ENCODE measurements at regions not wholly inside any gene's neighbourhood (a gene's known extent, or its start where the extent isn't known, plus 50 kb on each side); places are given as distances from the start of the nearest gene placed in this dataset.

GRCh38 chr9:118785456-118785855 lies 583.8 kb downstream of the BRINP1 start:
- TF ChIP-seq EZH2 (IDR thresholded peaks at IDR 0.05; ENCODE audit: borderline replicate concordance, insufficient read depth, low read length, poor library complexity, severe bottlenecking) = no peak
- TF ChIP-seq CTCF (IDR thresholded peaks at IDR 0.05; ENCODE audit: poor library complexity, severe bottlenecking) = no peak
- no peak for TF ChIP-seq MXI1 (conservative IDR thresholded peaks at IDR 0.05; ENCODE audit: poor library complexity, severe bottlenecking)
- TF ChIP-seq POLR2AphosphoS5 (IDR thresholded peaks at IDR 0.05) = no peak
- no peak for TF ChIP-seq RAD21 (conservative IDR thresholded peaks at IDR 0.05)
- no peak for TF ChIP-seq REST (IDR thresholded peaks at IDR 0.05; ENCODE audit: borderline replicate concordance)
- TF ChIP-seq EP300 (conservative IDR thresholded peaks at IDR 0.05; ENCODE audit: poor library complexity, severe bottlenecking) = no peak
- no peak for TF ChIP-seq SMC3 (conservative IDR thresholded peaks at IDR 0.05; ENCODE audit: poor library complexity)
- TF ChIP-seq TAF1 (IDR thresholded peaks at IDR 0.05; ENCODE audit: low read depth) = no peak
- Histone ChIP-seq H3K27ac (ENCODE audit: low read length) (no peak overlapping the region), H3K79me2 (replicated peaks; ENCODE audit: insufficient read depth, low read length) (no peaks in the 10 kb centered on the region), H3K27me3 (ENCODE audit: insufficient read depth, low read depth, low read length) (no peaks in the 10 kb centered on the region), H3K4me3 (ENCODE audit: low read length) (no peak overlapping the region), H3F3A (ENCODE audit: insufficient read depth, low read length, poor library complexity, severe bottlenecking) (no peaks in the 10 kb centered on the region), H2AFZ (ENCODE audit: low read depth, low read length) (no peak overlapping the region), H3K36me3 (ENCODE audit: insufficient read depth, low read length) (no peaks in the 10 kb centered on the region), H3K9ac (ENCODE audit: low read length) (no peak overlapping the region), H4K20me1 (ENCODE audit: insufficient read depth) (no peaks in the 10 kb centered on the region), H3K9me2 (ENCODE audit: insufficient read depth, low read length) (no peaks in the 10 kb centered on the region), H3K4me2 (ENCODE audit: low read length) (no peak overlapping the region), H3K9me3 (ENCODE audit: low read length) (no peaks in the 10 kb centered on the region)

GRCh38 chr9:118786877-118787276 lies 582.4 kb downstream of the BRINP1 start:
- Histone ChIP-seq H3K36me3 (ENCODE audit: insufficient read depth, low read length) (no peaks in the 10 kb centered on the region), H4K20me1 (ENCODE audit: insufficient read depth) (no peaks in the 10 kb centered on the region), H2AFZ (ENCODE audit: low read depth, low read length) (no peak overlapping the region), H3F3A (ENCODE audit: insufficient read depth, low read length, poor library complexity, severe bottlenecking) (no peaks in the 10 kb centered on the region), H3K27me3 (ENCODE audit: insufficient read depth, low read depth, low read length) (no peaks in the 10 kb centered on the region), H3K9me2 (ENCODE audit: insufficient read depth, low read length) (no peaks in the 10 kb centered on the region), H3K9ac (ENCODE audit: low read length) (no peak overlapping the region), H3K9me3 (ENCODE audit: low read length) (no peaks in the 10 kb centered on the region), H3K79me2 (replicated peaks; ENCODE audit: insufficient read depth, low read length) (no peaks in the 10 kb centered on the region), H3K4me3 (ENCODE audit: low read length) (no peak overlapping the region), H3K27ac (ENCODE audit: low read length) (no peak overlapping the region), H3K4me2 (ENCODE audit: low read length) (no peak overlapping the region)
- no peak for TF ChIP-seq EZH2 (IDR thresholded peaks at IDR 0.05; ENCODE audit: borderline replicate concordance, insufficient read depth, low read length, poor library complexity, severe bottlenecking)

GRCh38 chr9:118809160-118809625 lies 560.0 kb downstream of the BRINP1 start:
- no peaks in the 10 kb centered on the region for H3K36me3 ChIP-seq (ENCODE audit: insufficient read depth, low read length)
- no peaks in the 10 kb centered on the region for H3K27me3 ChIP-seq (ENCODE audit: insufficient read depth, low read depth, low read length)
- no peak overlapping the region for H3K4me3 ChIP-seq (ENCODE audit: low read length)
- H3F3A ChIP-seq (ENCODE audit: insufficient read depth, low read length, poor library complexity, severe bottlenecking) = no peaks in the 10 kb centered on the region
- H3K9me3 ChIP-seq (ENCODE audit: low read length) = no peaks in the 10 kb centered on the region
- no peaks in the 10 kb centered on the region for H3K79me2 ChIP-seq (replicated peaks; ENCODE audit: insufficient read depth, low read length)
- H4K20me1 ChIP-seq (ENCODE audit: insufficient read depth) = no peaks in the 10 kb centered on the region
- H3K9me2 ChIP-seq (ENCODE audit: insufficient read depth, low read length) = no peaks in the 10 kb centered on the region
- no peak for TF ChIP-seq SMC3 (conservative IDR thresholded peaks at IDR 0.05; ENCODE audit: poor library complexity)
- no peak for TF ChIP-seq TAF1 (IDR thresholded peaks at IDR 0.05; ENCODE audit: low read depth)
- no peak for TF ChIP-seq EP300 (conservative IDR thresholded peaks at IDR 0.05; ENCODE audit: poor library complexity, severe bottlenecking)
- no peak for TF ChIP-seq POLR2AphosphoS5 (IDR thresholded peaks at IDR 0.05)
- TF ChIP-seq MXI1 (conservative IDR thresholded peaks at IDR 0.05; ENCODE audit: poor library complexity, severe bottlenecking) = no peak
- no peak for TF ChIP-seq CTCF (IDR thresholded peaks at IDR 0.05; ENCODE audit: poor library complexity, severe bottlenecking)
- no peak for TF ChIP-seq REST (IDR thresholded peaks at IDR 0.05; ENCODE audit: borderline replicate concordance)
- no peak for TF ChIP-seq EZH2 (IDR thresholded peaks at IDR 0.05; ENCODE audit: borderline replicate concordance, insufficient read depth, low read length, poor library complexity, severe bottlenecking)
- TF ChIP-seq RAD21 (conservative IDR thresholded peaks at IDR 0.05) = no peak
- no peak overlapping the region for H3K4me2 ChIP-seq (ENCODE audit: low read length)
- no peak overlapping the region for H3K27ac ChIP-seq (ENCODE audit: low read length)
- H2AFZ ChIP-seq (ENCODE audit: low read depth, low read length) = no peak overlapping the region
- no peak overlapping the region for H3K9ac ChIP-seq (ENCODE audit: low read length)

Measured in neural cell (in vitro differentiated cells).